ENCODE measurements at regions not wholly inside any gene's neighbourhood (a gene's known extent, or its start where the extent isn't known, plus 50 kb on each side); places are given as distances from the start of the nearest gene placed in this dataset.

- Mint-ChIP-seq H3K36me3 (ENCODE audit: low read depth) (no peaks in the 10 kb centered on the region), H3K4me3 (no peak overlapping the region), H3K9me3 (no peaks in the 10 kb centered on the region), H3K27me3 (ENCODE audit: insufficient read depth) (no peaks in the 10 kb centered on the region), H3K4me1 (ENCODE audit: low read depth) (peaks cover 69% of the 10 kb centered on the region), H3K27ac (peak overlapping the region; percentile 56)
- peak; percentile 56 for DNase-seq
- no peak for TF ChIP-seq CTCF (IDR thresholded peaks at IDR 0.05)
Measured at GRCh38 chr1:193676996-193677549, 490.7 kb upstream of the B3GALT2 start.

GRCh38 chr1:193674292-193674944 is 488.0 kb upstream of the B3GALT2 start:
- no peaks in the 10 kb centered on the region for H3K36me3 Mint-ChIP-seq (ENCODE audit: low read depth)
- no peak for TF ChIP-seq CTCF (IDR thresholded peaks at IDR 0.05)
- H3K9me3 Mint-ChIP-seq: no peaks in the 10 kb centered on the region; the same call in 1 of the 2 replicates
- peak; percentile 35 for DNase-seq
- H3K27me3 Mint-ChIP-seq (ENCODE audit: insufficient read depth): no peaks in the 10 kb centered on the region
- peak overlapping the region; percentile 1; the same call in 1 of the 2 replicates for H3K4me3 Mint-ChIP-seq
- H3K27ac Mint-ChIP-seq: peak overlapping the region; percentile 77
- peaks cover 53% of the 10 kb centered on the region for H3K4me1 Mint-ChIP-seq (ENCODE audit: low read depth)

- no peaks in the 10 kb centered on the region for H3K27me3 Mint-ChIP-seq (ENCODE audit: insufficient read depth)
- no peak overlapping the region for H3K27ac Mint-ChIP-seq
- H3K9me3 Mint-ChIP-seq: no peaks in the 10 kb centered on the region; the same call in 1 of the 2 replicates
- DNase-seq: no peak
- peaks cover 7% of the 10 kb centered on the region for H3K4me1 Mint-ChIP-seq (ENCODE audit: low read depth)
- H3K36me3 Mint-ChIP-seq (ENCODE audit: low read depth): no peaks in the 10 kb centered on the region
- H3K4me3 Mint-ChIP-seq: no peak overlapping the region
- no peak for TF ChIP-seq CTCF (IDR thresholded peaks at IDR 0.05)
Measured at GRCh38 chr1:193666485-193667083, 480.2 kb upstream of the B3GALT2 start.

- TF ChIP-seq CTCF (IDR thresholded peaks at IDR 0.05): no peak
- no peaks in the 10 kb centered on the region for H3K9me3 Mint-ChIP-seq
- DNase-seq: no peak
- H3K4me3 Mint-ChIP-seq: no peak overlapping the region
- H3K4me1 Mint-ChIP-seq (ENCODE audit: low read depth): peaks cover 8% of the 10 kb centered on the region
- H3K36me3 Mint-ChIP-seq (ENCODE audit: low read depth): no peaks in the 10 kb centered on the region
- no peak overlapping the region for H3K27ac Mint-ChIP-seq
- H3K27me3 Mint-ChIP-seq (ENCODE audit: insufficient read depth): no peaks in the 10 kb centered on the region
Measured at GRCh38 chr1:193663965-193664364, 477.6 kb upstream of the B3GALT2 start.

GRCh38 chr1:193662030-193662429 is 475.6 kb upstream of the B3GALT2 start:
- TF ChIP-seq CTCF (IDR thresholded peaks at IDR 0.05): no peak
- no peaks in the 10 kb centered on the region for H3K9me3 Mint-ChIP-seq
- no peak for DNase-seq
- no peak overlapping the region for H3K27ac Mint-ChIP-seq
- H3K4me3 Mint-ChIP-seq: no peak overlapping the region
- H3K27me3 Mint-ChIP-seq (ENCODE audit: insufficient read depth): no peaks in the 10 kb centered on the region
- no peaks in the 10 kb centered on the region for H3K36me3 Mint-ChIP-seq (ENCODE audit: low read depth)
- peaks cover 28% of the 10 kb centered on the region for H3K4me1 Mint-ChIP-seq (ENCODE audit: low read depth)
